GM18951 (cell line): ENCODE measurements at regions not wholly inside any gene's neighbourhood (a gene's known extent, or its start where the extent isn't known, plus 50 kb on each side); places are given as distances from the start of the nearest gene placed in this dataset.

Experiments
- POLR2A ChIP-seq: IDR thresholded peaks from 4 replicates; pipeline ENCODE4 v1.6.1; 2011; ENCODE audit warnings: mild to moderate bottlenecking; ENCODE audit not compliant: insufficient read length, insufficient read depth; ENCODE audit errors: extremely low read depth
- in situ Hi-C: fragments of 300-500 bp; cut with MboI; formaldehyde crosslinking; loops from one replicate; pipeline ENCODE4 v1.12.0; 2022; ENCODE audit warnings: low sequenced_read_pairs, mixed read lengths, inconsistent platforms; ENCODE audit not compliant: unreplicated experiment

GRCh38 chr6:50259903-50260302, 210.2 kb upstream of the DEFB112 start:
- no peak for TF ChIP-seq POLR2A
- in situ Hi-C loops, result no loop called here

DNA sequence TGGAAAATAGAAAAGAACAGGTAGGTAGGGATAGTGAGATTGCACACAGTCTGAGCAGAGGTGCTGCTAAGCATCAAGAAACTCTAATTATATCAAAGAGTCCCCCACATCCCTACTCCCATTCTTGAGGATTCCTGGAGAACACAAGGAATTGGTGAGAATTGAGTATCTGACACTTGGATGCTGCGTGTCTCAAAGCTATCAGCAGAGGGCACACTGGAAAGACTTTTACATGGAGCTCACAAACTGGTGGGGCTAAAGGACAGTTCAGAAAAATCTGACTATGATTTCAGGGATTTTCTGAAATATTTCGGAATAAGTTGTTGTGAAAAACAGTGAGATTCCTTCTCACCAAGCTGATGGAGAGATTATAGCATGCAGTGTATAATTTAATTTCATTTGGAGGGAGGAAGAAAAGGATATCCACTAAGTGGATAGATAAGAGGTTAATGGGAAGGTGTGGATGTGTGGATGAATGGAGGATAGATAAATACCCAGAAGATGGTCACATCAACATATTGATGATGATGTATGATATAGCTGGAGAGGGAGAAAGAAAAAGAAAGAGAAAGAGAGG, 215.4 kb upstream of the DEFB112 start:
- in situ Hi-C loops, result no loop called here
- no peak for TF ChIP-seq POLR2A

- in situ Hi-C loops, result no loop called here
- TF ChIP-seq POLR2A, result no peak
These were observed 220.7 kb upstream of the DEFB112 start for GRCh38 chr6:50270415-50270814.

GRCh38 chr6:50271266-50271665, 221.5 kb upstream of the DEFB112 start:
- no peak for TF ChIP-seq POLR2A
- in situ Hi-C loops, result no loop called here

DNA sequence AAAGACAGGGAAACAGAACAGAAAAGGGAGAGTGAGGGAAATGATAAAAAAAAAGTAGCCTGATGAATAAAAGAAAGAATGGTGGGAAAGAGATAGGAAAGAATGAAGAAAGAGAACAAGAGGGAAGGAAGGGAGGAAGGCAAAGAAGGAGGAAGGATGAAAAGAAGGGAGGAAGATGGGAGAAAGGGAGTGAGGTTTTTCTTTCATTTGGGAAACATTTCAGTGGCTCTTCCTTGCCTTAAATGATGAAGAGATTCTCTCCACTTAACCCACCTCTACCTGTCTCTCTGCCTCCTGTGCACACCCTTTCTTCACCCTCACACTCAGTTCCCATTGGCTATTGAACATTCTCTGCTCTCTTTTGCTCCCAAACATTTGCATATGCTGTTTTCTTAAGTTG, 222.1 kb upstream of the DEFB112 start:
- in situ Hi-C loops, result no loop called here
- TF ChIP-seq POLR2A, result no peak

DNA sequence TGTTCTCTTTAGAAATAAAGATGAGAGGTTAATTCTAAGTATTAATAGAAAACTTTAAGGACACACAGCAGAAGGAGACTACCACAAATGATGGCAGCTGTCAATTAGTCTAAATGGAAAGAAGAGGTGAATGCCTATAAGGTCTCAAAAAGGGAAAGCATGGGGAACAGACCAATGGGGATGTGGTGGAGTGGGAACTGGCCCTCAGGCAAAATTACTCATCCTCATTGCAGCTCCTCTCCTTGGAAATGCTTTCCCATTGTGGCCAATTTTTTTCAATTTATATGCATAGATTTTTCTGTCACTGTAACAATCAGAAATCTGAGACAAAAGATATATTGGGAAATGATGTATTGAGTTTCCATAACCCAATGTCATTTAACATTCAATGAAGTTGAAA, 222.9 kb upstream of the DEFB112 start:
- no peak for TF ChIP-seq POLR2A
- in situ Hi-C loops, result no loop called here

DNA sequence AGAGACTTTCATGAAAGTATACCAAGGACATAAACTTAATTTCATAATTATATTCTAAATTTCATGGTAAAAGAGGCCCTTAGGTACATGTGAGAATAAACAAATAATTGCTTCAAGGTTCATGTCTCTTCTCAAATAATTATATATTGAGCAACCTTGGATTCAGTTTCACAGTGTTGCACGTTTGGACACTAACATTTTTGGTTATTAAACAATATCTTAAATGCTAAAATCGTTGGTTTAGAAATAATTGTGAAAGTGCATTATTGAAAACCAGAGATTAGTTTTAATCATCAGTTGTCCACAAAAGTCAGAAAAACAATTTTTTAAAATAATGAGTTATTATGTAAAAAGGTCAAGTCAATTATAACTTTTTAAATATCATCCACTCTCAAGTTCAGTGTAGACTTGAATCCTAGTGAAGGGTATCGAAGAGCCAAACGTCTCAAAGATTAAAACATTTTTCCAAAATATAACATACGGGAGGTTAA, 227.1 kb upstream of the DEFB112 start:
- no peak for TF ChIP-seq POLR2A
- in situ Hi-C loops, result no loop called here

GRCh38 chr6:50277774-50278173, 228.0 kb upstream of the DEFB112 start:
- no peak for TF ChIP-seq POLR2A
- in situ Hi-C loops, result no loop called here

GRCh38 chr6:50278663-50279062, 228.9 kb upstream of the DEFB112 start:
- in situ Hi-C loops, result no loop called here
- TF ChIP-seq POLR2A, result no peak

GRCh38 chr6:50285735-50286134, 236.0 kb upstream of the DEFB112 start:
- no peak for TF ChIP-seq POLR2A
- in situ Hi-C loops, result no loop called here

GRCh38 chr6:50288241-50288640, 238.5 kb upstream of the DEFB112 start:
- in situ Hi-C loops, result no loop called here

GRCh38 chr6:50288881-50289280, 239.2 kb upstream of the DEFB112 start:
- no peak for TF ChIP-seq POLR2A
- in situ Hi-C loops, result no loop called here

More at GRCh38 chr6:50288241-50288640, 238.5 kb upstream of the DEFB112 start:
- TF ChIP-seq POLR2A, result no peak

GRCh38 chr6:50289366-50289765, 239.6 kb upstream of the DEFB112 start:
- TF ChIP-seq POLR2A, result no peak

GRCh38 chr6:50301307-50301706, 251.6 kb upstream of the DEFB112 start:
- no peak for TF ChIP-seq POLR2A
- in situ Hi-C loops, result no loop called here

More at GRCh38 chr6:50289366-50289765, 239.6 kb upstream of the DEFB112 start:
- in situ Hi-C loops, result no loop called here

DNA sequence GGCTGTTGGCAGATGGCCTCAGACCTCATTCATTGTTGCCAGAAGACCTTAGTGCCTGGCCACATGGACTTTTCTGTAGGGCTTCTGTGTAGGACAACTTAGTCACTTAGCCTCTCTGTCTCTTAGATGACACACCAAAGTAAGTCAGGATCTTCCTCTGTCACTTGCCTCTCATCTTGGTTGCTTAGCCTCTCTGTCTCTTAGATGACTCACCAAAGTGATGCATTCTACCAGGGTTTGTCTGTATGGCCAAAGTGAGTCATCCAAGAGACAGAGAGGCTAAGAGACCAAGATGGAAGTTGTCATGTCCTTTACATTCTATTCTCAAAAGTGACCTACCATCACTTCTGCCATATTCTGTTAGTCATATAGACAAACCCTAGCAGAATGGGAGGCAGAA, 255.9 kb upstream of the DEFB112 start:
- TF ChIP-seq POLR2A, result no peak
- in situ Hi-C loops, result no loop called here
